ENCODE measurements at regions not wholly inside any gene's neighbourhood (a gene's known extent, or its start where the extent isn't known, plus 50 kb on each side); places are given as distances from the start of the nearest gene placed in this dataset.
"Not testable (repeated sequence)": the region's sequence is repeated elsewhere in the genome, so short reads cannot be mapped to it uniquely, and the experiment has no call there.

GRCh38 chr6:113680301-113680700 is 176.8 kb upstream of the MARCKS start:
- Mint-ChIP-seq H3K9me3 (no peaks in the 10 kb centered on the region), H3K4me3 (no peak overlapping the region), H3K4me1 (no peaks in the 10 kb centered on the region), H3K27me3 (no peaks in the 10 kb centered on the region), H3K27ac (no peak overlapping the region), H3K36me3 (ENCODE audit: low read depth) (no peaks in the 10 kb centered on the region)
- CTCF ChIA-PET = no interaction called here
- DNase-seq = no peak
- POLR2A ChIA-PET = no interaction called here

GRCh38 chr6:113683968-113684367 is 173.2 kb upstream of the MARCKS start:
- no peak for DNase-seq
- Mint-ChIP-seq H3K36me3 (ENCODE audit: low read depth) (no peaks in the 10 kb centered on the region), H3K4me1 (no peaks in the 10 kb centered on the region), H3K4me3 (no peak overlapping the region), H3K27me3 (no peaks in the 10 kb centered on the region), H3K9me3 (no peaks in the 10 kb centered on the region), H3K27ac (no peak overlapping the region)
- CTCF ChIA-PET = no interaction called here
- POLR2A ChIA-PET = interaction anchor here (0.6 kb wide), 1 partner anchor 9 kb away, joined by 3 read pairs; no protein-coding TSS in a partner anchor

GRCh38 chr6:113684382-113684901 is 172.7 kb upstream of the MARCKS start:
- H3K4me3 Mint-ChIP-seq = no peak overlapping the region
- no peak overlapping the region for H3K27ac Mint-ChIP-seq
- ChIA-PET POLR2A (no interaction called here), CTCF (no interaction called here)
- no peaks in the 10 kb centered on the region for H3K36me3 Mint-ChIP-seq (ENCODE audit: low read depth)
- H3K9me3 Mint-ChIP-seq = no peaks in the 10 kb centered on the region
- H3K27me3 Mint-ChIP-seq = no peaks in the 10 kb centered on the region
- DNase-seq = no peak
- H3K4me1 Mint-ChIP-seq = no peaks in the 10 kb centered on the region

- no peaks in the 10 kb centered on the region for H3K4me1 Mint-ChIP-seq
- CTCF ChIA-PET = interaction anchor here (0.6 kb wide), 1 partner anchor 11 kb away, joined by 3 read pairs; no protein-coding TSS in a partner anchor
- POLR2A ChIA-PET = no interaction called here
- H3K4me3 Mint-ChIP-seq = no peak overlapping the region
- no peaks in the 10 kb centered on the region for H3K27me3 Mint-ChIP-seq
- no peaks in the 10 kb centered on the region for H3K36me3 Mint-ChIP-seq (ENCODE audit: low read depth)
- no peak overlapping the region for H3K27ac Mint-ChIP-seq
- no peaks in the 10 kb centered on the region for H3K9me3 Mint-ChIP-seq
- no peak for DNase-seq
Observed at GRCh38 chr6:113686049-113686448, 171.1 kb upstream of the MARCKS start.

GRCh38 chr6:113689620-113690019 is 167.5 kb upstream of the MARCKS start:
- POLR2A ChIA-PET, CTCF ChIA-PET: not testable (repeated sequence)

GRCh38 chr6:113690281-113691259 is 166.6 kb upstream of the MARCKS start:
- no peak overlapping the region for H3K4me3 Mint-ChIP-seq
- no peaks in the 10 kb centered on the region for H3K27me3 Mint-ChIP-seq
- CTCF ChIA-PET = no interaction called here
- POLR2A ChIA-PET = no interaction called here
- H3K9me3 Mint-ChIP-seq = no peaks in the 10 kb centered on the region
- H3K36me3 Mint-ChIP-seq (ENCODE audit: low read depth) = no peaks in the 10 kb centered on the region
- H3K4me1 Mint-ChIP-seq = no peaks in the 10 kb centered on the region
- DNase-seq = no peak
- no peak overlapping the region for H3K27ac Mint-ChIP-seq

More at GRCh38 chr6:113689620-113690019, 167.5 kb upstream of the MARCKS start:
- not testable (repeated sequence) for H3K27me3 Mint-ChIP-seq; H3K27ac Mint-ChIP-seq; H3K4me3 Mint-ChIP-seq; H3K36me3 Mint-ChIP-seq (ENCODE audit: low read depth); H3K4me1 Mint-ChIP-seq; DNase-seq; H3K9me3 Mint-ChIP-seq

GRCh38 chr6:113691260-113691656 is 165.9 kb upstream of the MARCKS start:
- no peaks in the 10 kb centered on the region for H3K9me3 Mint-ChIP-seq
- POLR2A ChIA-PET = no interaction called here

GRCh38 chr6:113693851-113694250 is 163.3 kb upstream of the MARCKS start:
- H3K4me3 Mint-ChIP-seq = no peak overlapping the region
- POLR2A ChIA-PET = no interaction called here
- H3K9me3 Mint-ChIP-seq = no peaks in the 10 kb centered on the region
- H3K4me1 Mint-ChIP-seq = no peaks in the 10 kb centered on the region
- no peaks in the 10 kb centered on the region for H3K27me3 Mint-ChIP-seq
- CTCF ChIA-PET = no interaction called here
- DNase-seq = no peak
- no peaks in the 10 kb centered on the region for H3K36me3 Mint-ChIP-seq (ENCODE audit: low read depth)
- H3K27ac Mint-ChIP-seq = no peak overlapping the region

More at GRCh38 chr6:113691260-113691656, 165.9 kb upstream of the MARCKS start:
- H3K27ac Mint-ChIP-seq = no peak overlapping the region
- CTCF ChIA-PET = no interaction called here
- H3K27me3 Mint-ChIP-seq = no peaks in the 10 kb centered on the region
- H3K36me3 Mint-ChIP-seq (ENCODE audit: low read depth) = no peaks in the 10 kb centered on the region
- H3K4me3 Mint-ChIP-seq = no peak overlapping the region
- DNase-seq = no peak
- no peaks in the 10 kb centered on the region for H3K4me1 Mint-ChIP-seq

GRCh38 chr6:113694278-113695077 is 162.7 kb upstream of the MARCKS start:
- H3K4me1 Mint-ChIP-seq = no peaks in the 10 kb centered on the region
- DNase-seq = no peak
- H3K4me3 Mint-ChIP-seq = no peak overlapping the region
- CTCF ChIA-PET = no interaction called here
- no peaks in the 10 kb centered on the region for H3K36me3 Mint-ChIP-seq (ENCODE audit: low read depth)
- POLR2A ChIA-PET = no interaction called here
- H3K27me3 Mint-ChIP-seq = no peaks in the 10 kb centered on the region
- H3K9me3 Mint-ChIP-seq = no peaks in the 10 kb centered on the region
- H3K27ac Mint-ChIP-seq = no peak overlapping the region

GRCh38 chr6:113695516-113695915 is 161.6 kb upstream of the MARCKS start:
- no peaks in the 10 kb centered on the region for H3K4me1 Mint-ChIP-seq
- H3K4me3 Mint-ChIP-seq = no peak overlapping the region
- ChIA-PET CTCF (no interaction called here), POLR2A (no interaction called here)
- H3K36me3 Mint-ChIP-seq (ENCODE audit: low read depth) = no peaks in the 10 kb centered on the region
- DNase-seq = no peak
- H3K9me3 Mint-ChIP-seq = no peaks in the 10 kb centered on the region
- H3K27ac Mint-ChIP-seq = no peak overlapping the region
- no peaks in the 10 kb centered on the region for H3K27me3 Mint-ChIP-seq

- DNase-seq = no peak
- Mint-ChIP-seq H3K27ac (no peak overlapping the region), H3K27me3 (no peaks in the 10 kb centered on the region), H3K9me3 (no peaks in the 10 kb centered on the region), H3K4me1 (no peaks in the 10 kb centered on the region), H3K36me3 (ENCODE audit: low read depth) (no peaks in the 10 kb centered on the region), H3K4me3 (no peak overlapping the region)
- CTCF ChIA-PET = no interaction called here
- POLR2A ChIA-PET = no interaction called here
Observed at GRCh38 chr6:113696960-113697359, 160.2 kb upstream of the MARCKS start.

GRCh38 chr6:113697632-113698410 is 159.3 kb upstream of the MARCKS start:
- no peak overlapping the region for H3K27ac Mint-ChIP-seq
- no peaks in the 10 kb centered on the region for H3K36me3 Mint-ChIP-seq (ENCODE audit: low read depth)
- no peaks in the 10 kb centered on the region for H3K4me1 Mint-ChIP-seq
- ChIA-PET CTCF (no interaction called here), POLR2A (interaction anchor here (1.0 kb wide), 1 partner anchor 16 kb away, joined by 3 read pairs; no protein-coding TSS in a partner anchor)
- no peak for DNase-seq
- H3K27me3 Mint-ChIP-seq = no peaks in the 10 kb centered on the region
- H3K4me3 Mint-ChIP-seq = no peak overlapping the region
- no peaks in the 10 kb centered on the region for H3K9me3 Mint-ChIP-seq

- Mint-ChIP-seq H3K4me3 (no peak overlapping the region), H3K9me3 (no peaks in the 10 kb centered on the region), H3K36me3 (ENCODE audit: low read depth) (no peaks in the 10 kb centered on the region), H3K27ac (no peak overlapping the region), H3K27me3 (no peaks in the 10 kb centered on the region), H3K4me1 (no peaks in the 10 kb centered on the region)
- ChIA-PET CTCF (no interaction called here), POLR2A (no interaction called here)
- DNase-seq = no peak
Observed at GRCh38 chr6:113699239-113699638, 157.9 kb upstream of the MARCKS start.

Measured in activated CD4-positive, alpha-beta memory T cell treated with anti-CD3 and anti-CD28 coated beads, Interleukin-2, amount 10 ng/mL, durations not matched to agents 7 days and 5 days (primary cell).